ENCODE measurements at regions not wholly inside any gene's neighbourhood (a gene's known extent, or its start where the extent isn't known, plus 50 kb on each side); places are given as distances from the start of the nearest gene placed in this dataset.

GRCh38 chr9:109582386-109582785 lies 84.3 kb upstream of the PTPN3 start:
- Histone ChIP-seq H3K4me3 (no peak overlapping the region), H3K36me3 (no peaks in the 10 kb centered on the region), H3K9ac (no peak overlapping the region), H3K79me2 (ENCODE audit: low read depth) (no peaks in the 10 kb centered on the region), H3K4me2 (no peak overlapping the region), H2AFZ (replicated peaks) (no peak overlapping the region), H3K27me3 (no peaks in the 10 kb centered on the region), H3K9me3 (ENCODE audit: low read depth) (no peaks in the 10 kb centered on the region), H3K27ac (no peak overlapping the region), H3K4me1 (no peaks in the 10 kb centered on the region), H3F3A (ENCODE audit: low read depth) (no peaks in the 10 kb centered on the region), H4K20me1 (ENCODE audit: low read depth) (no peaks in the 10 kb centered on the region)
- H3K36me3 Mint-ChIP-seq = no peaks in the 10 kb centered on the region
- no peak for DNase-seq (ENCODE audit: low spot score)
- TF ChIP-seq EZH2phosphoT487 (IDR thresholded peaks at IDR 0.05) = no peak
- TF ChIP-seq CTCF (IDR thresholded peaks at IDR 0.05) = no peak
- no peak for TF ChIP-seq EZH2 (IDR thresholded peaks at IDR 0.05)
- no peak overlapping the region for H3K27ac Mint-ChIP-seq
- no peaks in the 10 kb centered on the region for H3K4me1 Mint-ChIP-seq
- no peak overlapping the region for H3K4me3 Mint-ChIP-seq
- H3K27me3 Mint-ChIP-seq (ENCODE audit: insufficient read depth, low read depth) = peaks cover 2% of the 10 kb centered on the region
- H3K9me3 Mint-ChIP-seq = peaks cover 2% of the 10 kb centered on the region

DNA sequence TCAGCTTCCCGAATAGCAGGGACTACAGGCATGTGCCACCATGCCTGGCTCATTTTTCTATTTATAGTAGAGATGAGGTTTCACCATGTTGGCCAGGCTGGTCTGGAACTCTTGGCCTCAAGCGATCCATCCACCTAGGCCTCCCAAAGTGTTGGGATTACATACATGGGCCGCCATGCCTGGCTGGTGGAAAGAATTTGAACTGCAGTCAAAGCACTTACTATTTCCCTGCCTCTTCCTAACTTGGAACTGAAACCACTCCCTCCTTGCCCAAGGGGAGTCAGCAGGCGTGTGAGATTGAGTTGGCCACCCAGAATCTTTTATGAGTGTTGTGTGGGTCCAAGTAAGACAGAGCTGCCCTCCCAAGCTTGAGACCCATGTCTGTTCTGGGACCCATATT lies 86.1 kb upstream of the PTPN3 start:
- DNase-seq (ENCODE audit: low spot score) = no peak
- Mint-ChIP-seq H3K4me1 (no peaks in the 10 kb centered on the region), H3K36me3 (no peaks in the 10 kb centered on the region), H3K27me3 (ENCODE audit: insufficient read depth, low read depth) (peaks cover 2% of the 10 kb centered on the region), H3K27ac (no peak overlapping the region), H3K9me3 (peaks cover 6% of the 10 kb centered on the region), H3K4me3 (no peak overlapping the region)
- Histone ChIP-seq H3K36me3 (no peaks in the 10 kb centered on the region), H3K27me3 (no peaks in the 10 kb centered on the region), H3K4me3 (no peak overlapping the region), H3K4me1 (no peaks in the 10 kb centered on the region), H2AFZ (replicated peaks) (no peak overlapping the region), H3K9ac (no peak overlapping the region), H3K27ac (no peak overlapping the region), H3K79me2 (ENCODE audit: low read depth) (no peaks in the 10 kb centered on the region), H3F3A (ENCODE audit: low read depth) (no peaks in the 10 kb centered on the region), H3K4me2 (no peak overlapping the region), H3K9me3 (ENCODE audit: low read depth) (no peaks in the 10 kb centered on the region), H4K20me1 (ENCODE audit: low read depth) (no peaks in the 10 kb centered on the region)
- no peak for TF ChIP-seq CTCF (IDR thresholded peaks at IDR 0.05)
- no peak for TF ChIP-seq EZH2 (IDR thresholded peaks at IDR 0.05)
- TF ChIP-seq EZH2phosphoT487 (IDR thresholded peaks at IDR 0.05) = no peak

DNA sequence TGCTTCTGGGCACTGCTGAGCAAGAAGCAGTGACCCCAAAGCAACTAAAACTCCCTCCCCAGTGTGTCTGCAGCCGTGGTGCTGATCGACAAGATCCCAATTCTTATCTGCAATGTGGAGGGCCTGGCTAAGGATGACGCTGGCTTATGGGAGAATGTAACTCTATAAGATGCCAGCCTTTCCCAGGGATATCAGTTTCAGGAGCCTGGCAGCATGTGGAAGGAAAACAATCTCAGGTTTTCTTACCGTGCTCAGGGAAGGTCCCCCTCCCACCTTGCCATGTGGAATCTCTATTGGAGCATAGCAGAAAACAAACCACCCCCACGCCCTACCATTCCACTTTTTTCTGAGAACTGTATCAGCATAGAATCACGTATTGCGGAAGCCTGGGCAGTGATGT lies 87.7 kb upstream of the PTPN3 start:
- Mint-ChIP-seq H3K36me3 (no peaks in the 10 kb centered on the region), H3K4me1 (no peaks in the 10 kb centered on the region), H3K4me3 (no peak overlapping the region), H3K27me3 (ENCODE audit: insufficient read depth, low read depth) (peaks cover 4% of the 10 kb centered on the region), H3K27ac (no peak overlapping the region), H3K9me3 (peaks cover 16% of the 10 kb centered on the region)
- no peaks in the 10 kb centered on the region for H3K36me3 ChIP-seq
- no peak overlapping the region for H2AFZ ChIP-seq (replicated peaks)
- no peak overlapping the region for H3K4me2 ChIP-seq
- H3K9me3 ChIP-seq (ENCODE audit: low read depth) = no peaks in the 10 kb centered on the region
- no peak for TF ChIP-seq CTCF (IDR thresholded peaks at IDR 0.05)
- no peak for TF ChIP-seq EZH2 (IDR thresholded peaks at IDR 0.05)
- TF ChIP-seq EZH2phosphoT487 (IDR thresholded peaks at IDR 0.05) = no peak
- no peaks in the 10 kb centered on the region for H3K4me1 ChIP-seq
- no peak for DNase-seq (ENCODE audit: low spot score)
- H3K27me3 ChIP-seq = no peaks in the 10 kb centered on the region
- no peak overlapping the region for H3K4me3 ChIP-seq
- H3K27ac ChIP-seq = no peak overlapping the region
- H3K79me2 ChIP-seq (ENCODE audit: low read depth) = no peaks in the 10 kb centered on the region
- no peak overlapping the region for H3K9ac ChIP-seq
- no peaks in the 10 kb centered on the region for H4K20me1 ChIP-seq (ENCODE audit: low read depth)
- no peaks in the 10 kb centered on the region for H3F3A ChIP-seq (ENCODE audit: low read depth)

DNA sequence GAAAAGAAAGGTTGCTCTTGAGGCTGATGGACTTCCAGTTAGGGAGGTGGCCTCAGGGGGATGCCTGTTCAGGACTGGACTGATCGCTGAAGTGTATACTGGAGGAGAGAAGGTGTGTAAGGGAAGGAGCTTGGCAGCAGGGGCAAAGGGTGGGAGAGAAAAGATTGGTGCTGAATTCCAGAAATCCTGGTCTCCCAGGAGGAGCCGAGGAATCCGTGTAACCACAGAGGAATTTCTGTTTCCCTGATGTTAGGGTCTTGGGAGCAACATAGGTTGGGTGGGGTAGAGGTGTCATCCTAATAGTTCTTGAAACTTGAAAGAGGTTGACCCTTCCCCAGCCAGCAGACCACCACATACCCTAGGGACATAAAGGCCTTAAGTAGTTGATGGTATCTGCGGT lies 88.9 kb upstream of the PTPN3 start:
- no peak overlapping the region for H3K4me3 ChIP-seq
- no peaks in the 10 kb centered on the region for H3K36me3 ChIP-seq
- Mint-ChIP-seq H3K4me3 (no peak overlapping the region), H3K27ac (no peak overlapping the region), H3K4me1 (no peaks in the 10 kb centered on the region), H3K36me3 (no peaks in the 10 kb centered on the region), H3K9me3 (peaks cover 15% of the 10 kb centered on the region), H3K27me3 (ENCODE audit: insufficient read depth, low read depth) (peaks cover 4% of the 10 kb centered on the region)
- H3F3A ChIP-seq (ENCODE audit: low read depth) = no peaks in the 10 kb centered on the region
- H3K9me3 ChIP-seq (ENCODE audit: low read depth) = no peaks in the 10 kb centered on the region
- H3K27me3 ChIP-seq = no peaks in the 10 kb centered on the region
- H3K79me2 ChIP-seq (ENCODE audit: low read depth) = no peaks in the 10 kb centered on the region
- H3K27ac ChIP-seq = no peak overlapping the region
- H2AFZ ChIP-seq (replicated peaks) = no peak overlapping the region
- H4K20me1 ChIP-seq (ENCODE audit: low read depth) = no peaks in the 10 kb centered on the region
- H3K9ac ChIP-seq = no peak overlapping the region
- TF ChIP-seq EZH2 (IDR thresholded peaks at IDR 0.05) = no peak
- no peak for TF ChIP-seq EZH2phosphoT487 (IDR thresholded peaks at IDR 0.05)
- no peak for TF ChIP-seq CTCF (IDR thresholded peaks at IDR 0.05)
- no peak overlapping the region for H3K4me2 ChIP-seq
- DNase-seq (ENCODE audit: low spot score) = no peak
- H3K4me1 ChIP-seq = no peaks in the 10 kb centered on the region

Measured in neural progenitor cell (in vitro differentiated cells).